GM23248 (cell line): ENCODE measurements at regions not wholly inside any gene's neighbourhood (a gene's known extent, or its start where the extent isn't known, plus 50 kb on each side); places are given as distances from the start of the nearest gene placed in this dataset.

ENCODE experiments used
- DNase-seq: peaks from one replicate; pipeline ENCODE4 v3.0.0-alpha.2; 2015
- H2AFZ ChIP-seq: fragments of 200-600 bp; sonication (generic); 2 replicates; pipeline ENCODE4 v1.6.1; 2016; ENCODE audit warnings: antibody characterized with exemption
- H3F3A ChIP-seq: fragments of 200-600 bp; sonication (generic); 2 replicates; pipeline ENCODE4 v1.6.1; 2016; ENCODE audit warnings: mild to moderate bottlenecking, antibody characterized with exemption, mixed run types; ENCODE audit not compliant: insufficient read depth
- H3K27ac ChIP-seq: fragments of 200-600 bp; sonication (generic); 2 replicates; pipeline ENCODE4 v1.5.1; 2016; ENCODE audit warnings: mild to moderate bottlenecking
- H3K27me3 ChIP-seq: fragments of 200-600 bp; sonication (generic); replicated peaks from 2 replicates; pipeline ENCODE4 v1.6.1; 2016; ENCODE audit warnings: mild to moderate bottlenecking; ENCODE audit not compliant: insufficient read depth
- H3K36me3 ChIP-seq: fragments of 200-600 bp; sonication (generic); 2 replicates; pipeline ENCODE4 v1.6.1; 2016; ENCODE audit warnings: low read depth, mild to moderate bottlenecking
- H3K4me1 ChIP-seq: fragments of 200-600 bp; sonication (generic); 2 replicates; pipeline ENCODE4 v1.6.1; 2016; ENCODE audit warnings: mild to moderate bottlenecking; ENCODE audit not compliant: insufficient read depth
- H3K4me2 ChIP-seq: fragments of 200-600 bp; sonication (generic); one replicate; pipeline ENCODE4 v1.6.1; 2016; ENCODE audit warnings: mild to moderate bottlenecking; ENCODE audit not compliant: unreplicated experiment
- H3K4me3 ChIP-seq: fragments of 200-600 bp; sonication (generic); 2 replicates; pipeline ENCODE4 v1.5.1; 2016; ENCODE audit warnings: mild to moderate bottlenecking
- H3K79me2 ChIP-seq: fragments of 200-600 bp; sonication (generic); 2 replicates; pipeline ENCODE4 v1.6.1; 2016; ENCODE audit warnings: mild to moderate bottlenecking; ENCODE audit not compliant: insufficient read depth
- H3K9ac ChIP-seq: fragments of 200-600 bp; sonication (generic); 2 replicates; pipeline ENCODE4 v1.6.1; 2016; ENCODE audit warnings: mild to moderate bottlenecking
- H3K9me2 ChIP-seq: fragments of 200-600 bp; sonication (generic); 2 replicates; pipeline ENCODE4 v1.6.1; 2016; ENCODE audit warnings: mixed run types, mild to moderate bottlenecking, moderate library complexity; ENCODE audit not compliant: insufficient read depth
- H3K9me3 ChIP-seq: fragments of 200-600 bp; sonication (generic); one replicate; pipeline ENCODE4 v1.6.1; 2017; ENCODE audit warnings: low read depth
- H4K20me1 ChIP-seq: fragments of 200-600 bp; sonication (generic); 2 replicates; pipeline ENCODE4 v1.6.0; 2016; ENCODE audit not compliant: insufficient read depth
- EZH2 ChIP-seq: fragments of 200-600 bp; sonication (generic); IDR thresholded peaks from 2 replicates; pipeline ENCODE4 v1.6.1; 2018; ENCODE audit warnings: antibody characterized with exemption, mild to moderate bottlenecking; ENCODE audit not compliant: insufficient read depth, poor library complexity, severe bottlenecking
- EZH2phosphoT487 ChIP-seq: fragments of 200-600 bp; sonication (generic); IDR thresholded peaks from 2 replicates; pipeline ENCODE4 v1.6.1; 2018; ENCODE audit warnings: antibody characterized with exemption, moderate library complexity, mild to moderate bottlenecking, low read depth; ENCODE audit not compliant: insufficient read depth
- WGBS, 2 experiments: methylation state at CpG; one replicate each; pipeline ENCODE4 v1.1.6; 2015 to 2017; ENCODE audit warnings: low lambda C conversion rate in 2 of 2, low coverage in 1 of 2; ENCODE audit errors: missing lambda C conversion rate in 2 of 2; 5-methylcytosine and 5-hydroxymethylcytosine counted together
- in situ Hi-C: fragments of 300-500 bp; cut with MboI; formaldehyde crosslinking; loops from 2 replicates; pipeline ENCODE4 v1.15.0; 2020

- Histone ChIP-seq H3K27ac (no peak overlapping the region), H2AFZ (no peak overlapping the region), H3K9me3 (no peaks in the 10 kb centered on the region), H3K36me3 (no peaks in the 10 kb centered on the region), H4K20me1 (no peaks in the 10 kb centered on the region), H3K4me1 (no peaks in the 10 kb centered on the region), H3K79me2 (no peaks in the 10 kb centered on the region), H3K9ac (no peak overlapping the region), H3F3A (no peaks in the 10 kb centered on the region), H3K27me3 (peaks cover 19% of the 10 kb centered on the region; the same call in 1 of the 2 replicates), H3K4me3 (no peak overlapping the region), H3K9me2 (no peaks in the 10 kb centered on the region), H3K4me2 (no peak overlapping the region)
- WGBS, 2 experiments, result 9 to 20% methylated on average over 8 of the region's 8 CpGs
- in situ Hi-C loops, result loop anchor here (25.0 kb wide), 1 partner anchor 1818 kb away; no protein-coding TSS in a partner anchor
- no peak for DNase-seq
- TF ChIP-seq EZH2phosphoT487 (no peak), EZH2 (no peak)
Measured at GRCh38 chr20:60069656-60070055, 111.4 kb downstream of the CDH26 start.

GRCh38 chr20:60070791-60071190, 112.6 kb downstream of the CDH26 start:
- 36 to 37% methylated on average over 4 of the region's 4 CpGs for WGBS, 2 experiments
- in situ Hi-C loops, result loop anchor here (25.0 kb wide), 1 partner anchor 1817 kb away; no protein-coding TSS in a partner anchor
- DNase-seq, result no peak

GRCh38 chr20:60071965-60072364, 113.7 kb downstream of the CDH26 start:
- TF ChIP-seq EZH2 (no peak), EZH2phosphoT487 (no peak)
- Histone ChIP-seq H3F3A (no peaks in the 10 kb centered on the region), H3K4me2 (no peak overlapping the region), H3K27ac (no peak overlapping the region), H3K36me3 (no peaks in the 10 kb centered on the region), H3K4me1 (no peaks in the 10 kb centered on the region), H3K4me3 (no peak overlapping the region), H4K20me1 (no peaks in the 10 kb centered on the region), H3K9me2 (no peaks in the 10 kb centered on the region), H3K9ac (no peak overlapping the region), H3K79me2 (no peaks in the 10 kb centered on the region), H3K9me3 (no peaks in the 10 kb centered on the region), H2AFZ (no peak overlapping the region), H3K27me3 (peaks cover 19% of the 10 kb centered on the region; the same call in 1 of the 2 replicates)
- no peak for DNase-seq
- WGBS, 2 experiments, result 35 to 44% methylated on average over 2 of the region's 2 CpGs
- in situ Hi-C loops, result loop anchor here (25.0 kb wide), 1 partner anchor 1815 kb away; no protein-coding TSS in a partner anchor

More at GRCh38 chr20:60070791-60071190, 112.6 kb downstream of the CDH26 start:
- no peaks in the 10 kb centered on the region for H3K4me1 ChIP-seq
- no peak overlapping the region for H3K4me2 ChIP-seq
- H3K9me2 ChIP-seq, result no peaks in the 10 kb centered on the region
- peaks cover 19% of the 10 kb centered on the region; the same call in 1 of the 2 replicates for H3K27me3 ChIP-seq
- no peaks in the 10 kb centered on the region for H4K20me1 ChIP-seq
- no peaks in the 10 kb centered on the region for H3K9me3 ChIP-seq
- H3F3A ChIP-seq, result no peaks in the 10 kb centered on the region
- H3K79me2 ChIP-seq, result no peaks in the 10 kb centered on the region
- H3K4me3 ChIP-seq, result no peak overlapping the region
- H3K9ac ChIP-seq, result no peak overlapping the region
- no peak for TF ChIP-seq EZH2
- H2AFZ ChIP-seq, result no peak overlapping the region
- H3K27ac ChIP-seq, result no peak overlapping the region
- H3K36me3 ChIP-seq, result no peaks in the 10 kb centered on the region

GRCh38 chr20:60073086-60073485, 114.9 kb downstream of the CDH26 start:
- Histone ChIP-seq H3K4me1 (no peaks in the 10 kb centered on the region), H3K9me3 (no peaks in the 10 kb centered on the region), H4K20me1 (no peaks in the 10 kb centered on the region), H3K36me3 (no peaks in the 10 kb centered on the region), H3K27me3 (peaks cover 16% of the 10 kb centered on the region; the same call in 1 of the 2 replicates), H3K9ac (no peak overlapping the region), H3K79me2 (no peaks in the 10 kb centered on the region), H3K4me2 (no peak overlapping the region), H3K9me2 (no peaks in the 10 kb centered on the region), H3F3A (no peaks in the 10 kb centered on the region), H2AFZ (no peak overlapping the region), H3K4me3 (no peak overlapping the region), H3K27ac (no peak overlapping the region)
- DNase-seq, result no peak
- TF ChIP-seq EZH2 (no peak), EZH2phosphoT487 (no peak)
- 53 to 56% methylated on average over 6 of the region's 6 CpGs for WGBS, 2 experiments
- in situ Hi-C loops, result loop anchor here (25.0 kb wide), 1 partner anchor 1814 kb away; no protein-coding TSS in a partner anchor
